K562 (cell line): ENCODE measurements at regions not wholly inside any gene's neighbourhood (a gene's known extent, or its start where the extent isn't known, plus 50 kb on each side); places are given as distances from the start of the nearest gene placed in this dataset.
A peak's percentile ranks its signal among the peaks of the same experiment; 100 is the strongest.

ENCODE experiments used
- ATAC-seq: fragments of 200-7000 bp; cut with Tn5 transposase; 3 replicates; pipeline ENCODE4 v1.9.1; 2020; ENCODE audit warnings: moderate library complexity
- BruUV-seq: library from RNA; stranded (reverse); fragments of 400-500 nt; replicated peaks from 2 replicates; lab custom pipeline; 2021; lab: Mats Ljungman, UMichigan
- CTCF ChIA-PET: fragments of 300-600 bp; formaldehyde crosslinking; extraction: SDS; loops from one replicate; lab custom pipeline; 2021; ENCODE audit warnings: low intra/inter-chr PET ratio; lab: Yijun Ruan, JAX
- POLR2A ChIA-PET: fragments of 300-600, 350-650 bp; sonication (Branson Sonifier 250); formaldehyde crosslinking; extraction: SDS; loops from one replicate; lab custom pipeline; 2021; ENCODE audit warnings: antibody characterized with exemption, inconsistent platforms; lab: Yijun Ruan, JAX
- DNase-seq, 4 experiments: peaks; one replicate each; pipeline versions ENCODE4 v3.0.0 to v3.0.0-alpha.2; 2011 to 2018; ENCODE audit warnings: low spot score in 3 of 4, mixed read lengths in 3 of 4; ENCODE audit errors: extremely low read depth in 1 of 4
- FAIRE-seq: peaks from 2 replicates; lab custom pipeline; 2011; peaks lifted over from hg19 to GRCh38; lab: Jason Lieb, UNC
- H2AFZ ChIP-seq: 2 replicates; pipeline ENCODE4 v1.6.0; 2011; ENCODE audit warnings: low read depth, low read length, control low read depth, inconsistent platforms
- H3K27ac ChIP-seq: fragments of 200-600 bp; 3 replicates; pipeline ENCODE4 v1.8.0; 2011; ENCODE audit warnings: low read depth, mild to moderate bottlenecking, control low read depth, inconsistent platforms, low read length, moderate library complexity, mixed read lengths; ENCODE audit errors: extremely low read depth
- H3K27me3 ChIP-seq, 2 experiments: fragments of 300-600 bp in 1 of 2; 2 replicates in 1 of 2; 3 replicates in 1 of 2; pipeline versions ENCODE4 v1.6.0 to v1.8.0; 2011; ENCODE audit warnings: inconsistent platforms in 2 of 2, low read length in 2 of 2, mild to moderate bottlenecking in 1 of 2, mixed read lengths in 1 of 2, moderate library complexity in 1 of 2; ENCODE audit not compliant: control insufficient read depth in 2 of 2, insufficient read depth in 2 of 2
- H3K36me3 ChIP-seq: fragments of 300-600 bp; 3 replicates; pipeline ENCODE4 v1.8.0; 2011; ENCODE audit warnings: mild to moderate bottlenecking, low read length, inconsistent platforms; ENCODE audit not compliant: control insufficient read depth, insufficient read depth
- H3K4me1 ChIP-seq, 2 experiments: fragments of 200-600 bp in 1 of 2; replicated peaks in 1 of 2; 2 replicates in 1 of 2; 3 replicates in 1 of 2; pipeline versions ENCODE4 v1.5.1 to v1.8.0; 2011; ENCODE audit warnings: inconsistent platforms in 2 of 2, low read length in 2 of 2, mild to moderate bottlenecking in 1 of 2, mixed read lengths in 1 of 2, moderate library complexity in 1 of 2; ENCODE audit not compliant: control insufficient read depth in 2 of 2, insufficient read depth in 2 of 2
- H3K4me2 ChIP-seq: 2 replicates; pipeline ENCODE4 v1.6.1; 2011; ENCODE audit warnings: low read length, control low read depth, inconsistent platforms, mixed read lengths; ENCODE audit not compliant: insufficient read depth
- H3K4me3 ChIP-seq: fragments of 200-600 bp; sonication (generic), shearing (Covaris generic); 2 replicates; pipeline ENCODE4 v1.5.1; 2016; ENCODE audit warnings: control low read depth, inconsistent platforms
- H3K79me2 ChIP-seq: fragments of 200-600 bp; 3 replicates; pipeline ENCODE4 v1.8.0; 2011; ENCODE audit warnings: low read length, inconsistent platforms; ENCODE audit not compliant: control insufficient read depth, insufficient read depth
- H3K9ac ChIP-seq, 2 experiments: 2 replicates each; pipeline versions ENCODE4 v1.6.0 to v1.6.1; 2011; ENCODE audit warnings: low read depth in 2 of 2, low read length in 2 of 2, control low read depth in 1 of 2, inconsistent platforms in 1 of 2, mild to moderate bottlenecking in 1 of 2, mixed read lengths in 1 of 2; ENCODE audit not compliant: insufficient read depth in 1 of 2
- H3K9me1 ChIP-seq: one replicate; pipeline ENCODE4 v1.6.0; 2011; ENCODE audit warnings: inconsistent platforms, mild to moderate bottlenecking, low read length, moderate library complexity; ENCODE audit not compliant: control insufficient read depth, insufficient read depth
- H3K9me3 ChIP-seq: replicated peaks from 2 replicates; pipeline ENCODE4 v1.5.1; 2011; ENCODE audit warnings: low read depth, low read length, inconsistent platforms; ENCODE audit not compliant: control insufficient read depth, insufficient read depth
- H4K20me1 ChIP-seq: replicated peaks from 2 replicates; pipeline ENCODE4 v1.6.1; 2011; ENCODE audit warnings: low read length, inconsistent platforms, mixed read lengths; ENCODE audit not compliant: control insufficient read depth, insufficient read depth
- HEY1 ChIP-seq: fragments of 250-450 bp; sonication (Bioruptor Pico); IDR thresholded peaks from 2 replicates; pipeline ENCODE4 v1.5.0; 2020; ENCODE audit warnings: mild to moderate bottlenecking, moderate library complexity, borderline replicate concordance
- IFI16 ChIP-seq: fragments of 250-450 bp; sonication (Bioruptor Pico); IDR thresholded peaks from 2 replicates; pipeline ENCODE4 v2.1.2; 2022; ENCODE audit warnings: mild to moderate bottlenecking, inconsistent platforms
- LCOR ChIP-seq: sonication (generic); formaldehyde crosslinking; IDR thresholded peaks from 2 replicates; pipeline ENCODE4 v1.8.0; 2022; ENCODE audit warnings: mild to moderate bottlenecking, missing genetic modification reagents
- NRF1 ChIP-seq, 2 experiments: fragments of 450-650 bp; IDR thresholded peaks in 1 of 2; conservative IDR thresholded peaks in 1 of 2; 2 replicates each; pipeline ENCODE4 v1.6.1; 2014; ENCODE audit warnings: mild to moderate bottlenecking in 2 of 2
- ZKSCAN8 ChIP-seq: fragments of 200-800 bp; sonication (Bioruptor generic); IDR thresholded peaks from 2 replicates; pipeline ENCODE4 v1.6.1; 2016; ENCODE audit warnings: missing genetic modification characterization, missing compliant biosample characterization
- ZNF184 ChIP-seq: sonication (generic); formaldehyde crosslinking; IDR thresholded peaks from 2 replicates; pipeline ENCODE4 v1.5.0; 2020; ENCODE audit warnings: missing genetic modification reagents
- WGBS: fragments of 100-300 bp; shearing (Covaris generic); methylation state at CpG from one replicate; pipeline ENCODE4 v1.1.6; 2016; ENCODE audit warnings: low coverage, mixed read lengths; ENCODE audit not compliant: insufficient coverage; ENCODE audit errors: missing lambda C conversion rate; 5-methylcytosine and 5-hydroxymethylcytosine counted together
- in situ Hi-C: fragments of 300-500 bp; cut with MboI; formaldehyde crosslinking; loops from 4 replicates; pipeline ENCODE4 v1.15.0; 2018; ENCODE audit warnings: inconsistent platforms, mixed read lengths
- intact Hi-C: fragments of 100-400 bp; cut with micrococcal nuclease; formaldehyde crosslinking; loops from 2 replicates; pipeline ENCODE4 v1.14.2; 2022
- TF ChIP-seq, protein P1 (sequence below): fragments of 250-450 bp; sonication (Bioruptor Pico); IDR thresholded peaks from 2 replicates; pipeline ENCODE4 v1.8.0; 2022; ENCODE audit warnings: inconsistent platforms
- TF ChIP-seq, protein P2 (sequence below): fragments of 450-650 bp; IDR thresholded peaks from 2 replicates; pipeline ENCODE4 v1.6.1; 2016; ENCODE audit warnings: low read depth
- TF ChIP-seq, protein P3 (sequence below), 2 experiments: IDR thresholded peaks in 1 of 2; conservative IDR thresholded peaks in 1 of 2; 2 replicates each; pipeline ENCODE4 v1.6.1; 2016; ENCODE audit warnings: low read depth in 2 of 2, mild to moderate bottlenecking in 1 of 2, missing compliant biosample characterization in 1 of 2, missing genetic modification characterization in 1 of 2, moderate library complexity in 1 of 2

DNA sequence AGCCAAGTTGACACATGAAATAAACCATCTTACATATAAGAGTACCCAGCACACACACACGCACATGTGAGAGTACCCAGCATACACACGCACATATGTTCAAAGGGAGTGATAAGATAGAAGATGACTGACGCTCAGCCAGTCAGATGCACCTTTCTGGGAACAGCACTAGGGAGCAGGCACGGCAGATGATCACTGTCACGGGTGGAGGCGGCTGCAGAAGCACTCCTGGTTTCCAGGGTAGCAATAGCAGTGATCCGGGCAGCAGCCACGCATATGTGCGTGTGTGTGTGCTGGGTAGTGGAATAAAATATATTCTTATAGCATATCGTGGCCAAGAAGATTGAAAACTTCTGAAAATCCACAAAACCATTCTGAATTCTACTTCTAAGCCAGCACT, 85.8 kb upstream of the NAMPT start:
- no peaks in the 10 kb centered on the region for H3K9me3 ChIP-seq
- WGBS, result 51% methylated on average over 10 of the region's 10 CpGs
- H3K4me3 ChIP-seq, result no peak overlapping the region
- no peak overlapping the region for H2AFZ ChIP-seq
- no peaks in the 10 kb centered on the region for H3K9me1 ChIP-seq
- intact Hi-C loops, result loop anchor here (5.0 kb wide), 1 partner anchor 367 kb away; no protein-coding TSS in a partner anchor
- no TSS peak for BruUV-seq
- no peaks in the 10 kb centered on the region for H3K79me2 ChIP-seq
- H3K4me1 ChIP-seq, result peaks cover 0 to 12% of the 10 kb centered on the region in 2 experiments; a peak in 4 of 5 replicates
- no peak for ATAC-seq
- no peak for FAIRE-seq
- no peak for DNase-seq
- H3K36me3 ChIP-seq, result no peaks in the 10 kb centered on the region
- in situ Hi-C loops, result loop anchor here (5.0 kb wide), 1 partner anchor 193 kb away; no protein-coding TSS in a partner anchor
- no peak overlapping the region for H3K9ac ChIP-seq
- H3K4me2 ChIP-seq, result no peak overlapping the region
- H3K27me3 ChIP-seq, result no peaks in the 10 kb centered on the region
- no peak overlapping the region for H3K27ac ChIP-seq
- no peaks in the 10 kb centered on the region for H4K20me1 ChIP-seq
- CTCF ChIA-PET, result no interaction called here
- POLR2A ChIA-PET, result no interaction called here
- TF ChIP-seq, protein P1, sequence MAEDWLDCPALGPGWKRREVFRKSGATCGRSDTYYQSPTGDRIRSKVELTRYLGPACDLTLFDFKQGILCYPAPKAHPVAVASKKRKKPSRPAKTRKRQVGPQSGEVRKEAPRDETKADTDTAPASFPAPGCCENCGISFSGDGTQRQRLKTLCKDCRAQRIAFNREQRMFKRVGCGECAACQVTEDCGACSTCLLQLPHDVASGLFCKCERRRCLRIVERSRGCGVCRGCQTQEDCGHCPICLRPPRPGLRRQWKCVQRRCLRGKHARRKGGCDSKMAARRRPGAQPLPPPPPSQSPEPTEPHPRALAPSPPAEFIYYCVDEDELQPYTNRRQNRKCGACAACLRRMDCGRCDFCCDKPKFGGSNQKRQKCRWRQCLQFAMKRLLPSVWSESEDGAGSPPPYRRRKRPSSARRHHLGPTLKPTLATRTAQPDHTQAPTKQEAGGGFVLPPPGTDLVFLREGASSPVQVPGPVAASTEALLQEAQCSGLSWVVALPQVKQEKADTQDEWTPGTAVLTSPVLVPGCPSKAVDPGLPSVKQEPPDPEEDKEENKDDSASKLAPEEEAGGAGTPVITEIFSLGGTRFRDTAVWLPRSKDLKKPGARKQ (CRISPR knock-in tag), result no peak
- TF ChIP-seq ZKSCAN8 (CRISPR knock-in tag) (no peak), IFI16 (CRISPR knock-in tag) (no peak), HEY1 (CRISPR knock-in tag) (no peak), NRF1 (conservative IDR thresholded peaks at IDR 0.05 in 1 of 2, IDR thresholded peaks at IDR 0.05 in 1 of 2) (no peak), ZNF184 (CRISPR knock-in tag) (no peak), LCOR (CRISPR knock-in tag) (no peak)
- TF ChIP-seq, protein P2, sequence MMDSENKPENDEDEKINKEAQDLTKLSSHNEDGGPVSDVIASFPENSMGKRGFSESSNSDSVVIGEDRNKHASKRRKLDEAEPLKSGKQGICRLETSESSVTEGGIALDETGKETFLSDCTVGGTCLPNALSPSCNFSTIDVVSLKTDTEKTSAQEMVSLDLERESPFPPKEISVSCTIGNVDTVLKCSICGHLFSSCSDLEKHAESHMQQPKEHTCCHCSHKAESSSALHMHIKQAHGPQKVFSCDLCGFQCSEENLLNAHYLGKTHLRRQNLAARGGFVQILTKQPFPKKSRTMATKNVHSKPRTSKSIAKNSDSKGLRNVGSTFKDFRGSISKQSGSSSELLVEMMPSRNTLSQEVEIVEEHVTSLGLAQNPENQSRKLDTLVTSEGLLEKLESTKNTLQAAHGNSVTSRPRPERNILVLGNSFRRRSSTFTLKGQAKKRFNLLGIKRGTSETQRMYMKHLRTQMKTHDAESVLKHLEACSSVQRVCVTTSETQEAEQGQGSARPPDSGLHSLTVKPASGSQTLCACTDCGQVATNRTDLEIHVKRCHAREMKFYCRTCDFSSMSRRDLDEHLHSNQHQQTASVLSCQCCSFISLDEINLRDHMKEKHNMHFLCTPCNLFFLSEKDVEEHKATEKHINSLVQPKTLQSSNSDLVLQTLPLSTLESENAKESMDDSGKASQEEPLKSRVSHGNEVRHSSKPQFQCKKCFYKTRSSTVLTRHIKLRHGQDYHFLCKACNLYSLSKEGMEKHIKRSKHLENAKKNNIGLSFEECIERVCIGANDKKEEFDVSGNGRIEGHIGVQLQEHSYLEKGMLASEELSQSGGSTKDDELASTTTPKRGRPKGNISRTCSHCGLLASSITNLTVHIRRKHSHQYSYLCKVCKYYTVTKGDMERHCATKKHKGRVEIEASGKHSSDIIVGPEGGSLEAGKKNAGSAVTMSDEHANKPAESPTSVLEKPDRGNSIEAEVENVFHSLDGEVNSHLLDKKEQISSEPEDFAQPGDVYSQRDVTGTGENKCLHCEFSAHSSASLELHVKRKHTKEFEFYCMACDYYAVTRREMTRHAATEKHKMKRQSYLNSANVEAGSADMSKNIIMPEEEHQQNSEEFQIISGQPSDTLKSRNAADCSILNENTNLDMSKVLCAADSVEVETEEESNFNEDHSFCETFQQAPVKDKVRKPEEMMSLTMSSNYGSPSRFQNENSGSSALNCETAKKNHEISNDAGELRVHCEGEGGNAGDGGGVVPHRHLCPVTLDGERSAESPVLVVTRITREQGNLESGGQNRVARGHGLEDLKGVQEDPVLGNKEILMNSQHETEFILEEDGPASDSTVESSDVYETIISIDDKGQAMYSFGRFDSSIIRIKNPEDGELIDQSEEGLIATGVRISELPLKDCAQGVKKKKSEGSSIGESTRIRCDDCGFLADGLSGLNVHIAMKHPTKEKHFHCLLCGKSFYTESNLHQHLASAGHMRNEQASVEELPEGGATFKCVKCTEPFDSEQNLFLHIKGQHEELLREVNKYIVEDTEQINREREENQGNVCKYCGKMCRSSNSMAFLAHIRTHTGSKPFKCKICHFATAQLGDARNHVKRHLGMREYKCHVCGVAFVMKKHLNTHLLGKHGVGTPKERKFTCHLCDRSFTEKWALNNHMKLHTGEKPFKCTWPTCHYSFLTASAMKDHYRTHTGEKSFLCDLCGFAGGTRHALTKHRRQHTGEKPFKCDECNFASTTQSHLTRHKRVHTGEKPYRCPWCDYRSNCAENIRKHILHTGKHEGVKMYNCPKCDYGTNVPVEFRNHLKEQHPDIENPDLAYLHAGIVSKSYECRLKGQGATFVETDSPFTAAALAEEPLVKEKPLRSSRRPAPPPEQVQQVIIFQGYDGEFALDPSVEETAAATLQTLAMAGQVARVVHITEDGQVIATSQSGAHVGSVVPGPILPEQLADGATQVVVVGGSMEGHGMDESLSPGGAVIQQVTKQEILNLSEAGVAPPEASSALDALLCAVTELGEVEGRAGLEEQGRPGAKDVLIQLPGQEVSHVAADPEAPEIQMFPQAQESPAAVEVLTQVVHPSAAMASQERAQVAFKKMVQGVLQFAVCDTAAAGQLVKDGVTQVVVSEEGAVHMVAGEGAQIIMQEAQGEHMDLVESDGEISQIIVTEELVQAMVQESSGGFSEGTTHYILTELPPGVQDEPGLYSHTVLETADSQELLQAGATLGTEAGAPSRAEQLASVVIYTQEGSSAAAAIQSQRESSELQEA, result no peak
- TF ChIP-seq, protein P3, sequence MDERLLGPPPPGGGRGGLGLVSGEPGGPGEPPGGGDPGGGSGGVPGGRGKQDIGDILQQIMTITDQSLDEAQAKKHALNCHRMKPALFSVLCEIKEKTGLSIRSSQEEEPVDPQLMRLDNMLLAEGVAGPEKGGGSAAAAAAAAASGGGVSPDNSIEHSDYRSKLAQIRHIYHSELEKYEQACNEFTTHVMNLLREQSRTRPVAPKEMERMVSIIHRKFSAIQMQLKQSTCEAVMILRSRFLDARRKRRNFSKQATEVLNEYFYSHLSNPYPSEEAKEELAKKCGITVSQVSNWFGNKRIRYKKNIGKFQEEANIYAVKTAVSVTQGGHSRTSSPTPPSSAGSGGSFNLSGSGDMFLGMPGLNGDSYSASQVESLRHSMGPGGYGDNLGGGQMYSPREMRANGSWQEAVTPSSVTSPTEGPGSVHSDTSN (CRISPR knock-in tag; IDR thresholded peaks at IDR 0.05; ENCODE audit: low read depth), result 0 out of 2 replicates have a peak, but pooled peaks have one; percentile 2
- TF ChIP-seq, protein P3 (tag; conservative IDR thresholded peaks at IDR 0.05; ENCODE audit: low read depth), result no peak
